ENCODE measurements at regions not wholly inside any gene's neighbourhood (a gene's known extent, or its start where the extent isn't known, plus 50 kb on each side); places are given as distances from the start of the nearest gene placed in this dataset.
"Not testable (repeated sequence)": the region's sequence is repeated elsewhere in the genome, so short reads cannot be mapped to it uniquely, and the experiment has no call there.

GRCh38 chr6:14415452-14415851, 297.9 kb downstream of the CD83 start:
- DNase-seq (ENCODE audit: low spot score): no peak
- H2BK120ac ChIP-seq (ENCODE audit: low read depth, low read length): no peak overlapping the region
- no peak overlapping the region for H2BK5ac ChIP-seq (ENCODE audit: low read length)
- no peaks in the 10 kb centered on the region for H3K9me3 ChIP-seq (replicated peaks in 1 of 2; ENCODE audit: control insufficient read depth in 2 of 2, insufficient read depth in 1 of 2, low read depth in 1 of 2, low read length in 2 of 2)
- H3K14ac ChIP-seq (ENCODE audit: low read length): no peak overlapping the region
- WGBS, 2 donors (ENCODE audit: extremely low coverage in 2 of 2, insufficient read length in 2 of 2, insufficient replicate concordance in 1 of 2): no CpG with 5 or more reads among the region's 3 CpGs
- H3K18ac ChIP-seq (ENCODE audit: low read length): no peak overlapping the region
- H3K36me3 ChIP-seq (replicated peaks in 1 of 2; ENCODE audit: control insufficient read depth in 2 of 2, insufficient read depth in 2 of 2, low read length in 2 of 2): no peaks in the 10 kb centered on the region
- no peak overlapping the region for H2BK12ac ChIP-seq (ENCODE audit: low read length)
- H4K91ac ChIP-seq (ENCODE audit: low read depth, low read length, poor library complexity): no peak overlapping the region
- no peak overlapping the region for H3K4ac ChIP-seq (ENCODE audit: low read length)
- H2AK5ac ChIP-seq (ENCODE audit: low read depth, low read length): no peak overlapping the region
- no peak overlapping the region for H3K4me2 ChIP-seq (ENCODE audit: insufficient read depth, low read length, poor library complexity, severe bottlenecking)
- H2BK15ac ChIP-seq (ENCODE audit: low read length): no peak overlapping the region
- no peak overlapping the region for H3K9ac ChIP-seq (ENCODE audit: low read depth, low read length, poor library complexity)
- H3K27me3 ChIP-seq (ENCODE audit: control insufficient read depth in 3 of 3, insufficient read depth in 3 of 3, low read depth in 1 of 3, low read length in 3 of 3): peaks cover 0 to 4% (median 0%) of the 10 kb centered on the region in 3 experiments
- H3K27ac ChIP-seq (replicated peaks; ENCODE audit: low read length): no peak overlapping the region
- H3K79me1 ChIP-seq (ENCODE audit: low read depth, low read length): no peaks in the 10 kb centered on the region
- H3K4me3 ChIP-seq (ENCODE audit: low read length in 2 of 2): no peak overlapping the region
- no peaks in the 10 kb centered on the region for H3K4me1 ChIP-seq (ENCODE audit: control insufficient read depth in 2 of 2, insufficient read depth in 1 of 2, low read depth in 1 of 2, low read length in 2 of 2)
- H3K23ac ChIP-seq (ENCODE audit: low read depth, low read length, poor library complexity): no peak overlapping the region
- no peak overlapping the region for H4K8ac ChIP-seq (ENCODE audit: low read depth, low read length)
- no peak overlapping the region for H2AFZ ChIP-seq (ENCODE audit: low read length)

- H2BK5ac ChIP-seq (ENCODE audit: low read length): no peak overlapping the region
- no peaks in the 10 kb centered on the region for H3K4me1 ChIP-seq (ENCODE audit: control insufficient read depth in 2 of 2, insufficient read depth in 1 of 2, low read depth in 1 of 2, low read length in 2 of 2)
- no peaks in the 10 kb centered on the region for H3K36me3 ChIP-seq (replicated peaks in 1 of 2; ENCODE audit: control insufficient read depth in 2 of 2, insufficient read depth in 2 of 2, low read length in 2 of 2)
- no peak overlapping the region for H3K18ac ChIP-seq (ENCODE audit: low read length)
- no peak overlapping the region for H4K8ac ChIP-seq (ENCODE audit: low read depth, low read length)
- H2BK12ac ChIP-seq (ENCODE audit: low read length): no peak overlapping the region
- no peak overlapping the region for H3K23ac ChIP-seq (ENCODE audit: low read depth, low read length, poor library complexity)
- no peak overlapping the region for H3K4me2 ChIP-seq (ENCODE audit: insufficient read depth, low read length, poor library complexity, severe bottlenecking)
- H3K9me3 ChIP-seq (replicated peaks in 1 of 2; ENCODE audit: control insufficient read depth in 2 of 2, insufficient read depth in 1 of 2, low read depth in 1 of 2, low read length in 2 of 2): no peaks in the 10 kb centered on the region
- H3K9ac ChIP-seq (ENCODE audit: low read depth, low read length, poor library complexity): no peak overlapping the region
- WGBS, 2 donors (ENCODE audit: extremely low coverage in 2 of 2, insufficient read length in 2 of 2, insufficient replicate concordance in 1 of 2): no CpG with 5 or more reads among the region's 2 CpGs
- H2BK15ac ChIP-seq (ENCODE audit: low read length): no peak overlapping the region
- no peak overlapping the region for H3K27ac ChIP-seq (replicated peaks; ENCODE audit: low read length)
- H2BK120ac ChIP-seq (ENCODE audit: low read depth, low read length): no peak overlapping the region
- H2AK5ac ChIP-seq (ENCODE audit: low read depth, low read length): no peak overlapping the region
- no peaks in the 10 kb centered on the region for H3K79me1 ChIP-seq (ENCODE audit: low read depth, low read length)
- H4K91ac ChIP-seq (ENCODE audit: low read depth, low read length, poor library complexity): no peak overlapping the region
- H3K4me3 ChIP-seq (ENCODE audit: low read length in 2 of 2): no peak overlapping the region
- no peak overlapping the region for H2AFZ ChIP-seq (ENCODE audit: low read length)
- H3K4ac ChIP-seq (ENCODE audit: low read length): no peak overlapping the region
- H3K14ac ChIP-seq (ENCODE audit: low read length): no peak overlapping the region
- DNase-seq (ENCODE audit: low spot score): no peak
- H3K27me3 ChIP-seq (ENCODE audit: control insufficient read depth in 3 of 3, insufficient read depth in 3 of 3, low read depth in 1 of 3, low read length in 3 of 3): no peaks in the 10 kb centered on the region
Measured at GRCh38 chr6:14417377-14417776, 299.8 kb downstream of the CD83 start.

GRCh38 chr6:14419224-14419623, 301.7 kb downstream of the CD83 start:
- not testable (repeated sequence) for H2BK15ac ChIP-seq (ENCODE audit: low read length); H3K4ac ChIP-seq (ENCODE audit: low read length); H2AK5ac ChIP-seq (ENCODE audit: low read depth, low read length); H3K9me3 ChIP-seq (replicated peaks in 1 of 2; ENCODE audit: control insufficient read depth in 2 of 2, insufficient read depth in 1 of 2, low read depth in 1 of 2, low read length in 2 of 2); DNase-seq (ENCODE audit: low spot score); H3K23ac ChIP-seq (ENCODE audit: low read depth, low read length, poor library complexity); H2BK120ac ChIP-seq (ENCODE audit: low read depth, low read length); H3K79me1 ChIP-seq (ENCODE audit: low read depth, low read length); H3K9ac ChIP-seq (ENCODE audit: low read depth, low read length, poor library complexity); H3K18ac ChIP-seq (ENCODE audit: low read length); H3K27me3 ChIP-seq (ENCODE audit: control insufficient read depth in 3 of 3, insufficient read depth in 3 of 3, low read depth in 1 of 3, low read length in 3 of 3); H4K8ac ChIP-seq (ENCODE audit: low read depth, low read length); H3K4me2 ChIP-seq (ENCODE audit: insufficient read depth, low read length, poor library complexity, severe bottlenecking); H3K14ac ChIP-seq (ENCODE audit: low read length); H3K27ac ChIP-seq (replicated peaks; ENCODE audit: low read length); H2BK5ac ChIP-seq (ENCODE audit: low read length); H3K4me3 ChIP-seq (ENCODE audit: low read length in 2 of 2); H3K36me3 ChIP-seq (replicated peaks in 1 of 2; ENCODE audit: control insufficient read depth in 2 of 2, insufficient read depth in 2 of 2, low read length in 2 of 2); H4K91ac ChIP-seq (ENCODE audit: low read depth, low read length, poor library complexity); H2AFZ ChIP-seq (ENCODE audit: low read length); H3K4me1 ChIP-seq (ENCODE audit: control insufficient read depth in 2 of 2, insufficient read depth in 1 of 2, low read depth in 1 of 2, low read length in 2 of 2); H2BK12ac ChIP-seq (ENCODE audit: low read length)
- WGBS, 2 donors (ENCODE audit: extremely low coverage in 2 of 2, insufficient read length in 2 of 2, insufficient replicate concordance in 1 of 2): no CpG with 5 or more reads among the region's 7 CpGs

GRCh38 chr6:14422061-14422460, 304.5 kb downstream of the CD83 start:
- Histone ChIP-seq H3K14ac (ENCODE audit: low read length) (no peak overlapping the region), H3K4ac (ENCODE audit: low read length) (no peak overlapping the region), H2BK15ac (ENCODE audit: low read length) (no peak overlapping the region), H3K4me1 (ENCODE audit: control insufficient read depth in 2 of 2, insufficient read depth in 1 of 2, low read depth in 1 of 2, low read length in 2 of 2) (no peaks in the 10 kb centered on the region), H3K4me2 (ENCODE audit: insufficient read depth, low read length, poor library complexity, severe bottlenecking) (no peak overlapping the region), H3K27ac (replicated peaks; ENCODE audit: low read length) (no peak overlapping the region), H2BK5ac (ENCODE audit: low read length) (no peak overlapping the region), H3K4me3 (ENCODE audit: low read length in 2 of 2) (no peak overlapping the region), H3K36me3 (replicated peaks in 1 of 2; ENCODE audit: control insufficient read depth in 2 of 2, insufficient read depth in 2 of 2, low read length in 2 of 2) (no peaks in the 10 kb centered on the region), H2AFZ (ENCODE audit: low read length) (no peak overlapping the region), H3K9ac (ENCODE audit: low read depth, low read length, poor library complexity) (no peak overlapping the region), H2BK12ac (ENCODE audit: low read length) (no peak overlapping the region), H4K8ac (ENCODE audit: low read depth, low read length) (no peak overlapping the region), H2AK5ac (ENCODE audit: low read depth, low read length) (no peak overlapping the region), H3K79me1 (ENCODE audit: low read depth, low read length) (no peaks in the 10 kb centered on the region), H3K23ac (ENCODE audit: low read depth, low read length, poor library complexity) (no peak overlapping the region), H2BK120ac (ENCODE audit: low read depth, low read length) (no peak overlapping the region), H4K91ac (ENCODE audit: low read depth, low read length, poor library complexity) (no peak overlapping the region), H3K27me3 (ENCODE audit: control insufficient read depth in 3 of 3, insufficient read depth in 3 of 3, low read depth in 1 of 3, low read length in 3 of 3) (no peaks in the 10 kb centered on the region), H3K18ac (ENCODE audit: low read length) (no peak overlapping the region), H3K9me3 (replicated peaks in 1 of 2; ENCODE audit: control insufficient read depth in 2 of 2, insufficient read depth in 1 of 2, low read depth in 1 of 2, low read length in 2 of 2) (no peaks in the 10 kb centered on the region)
- WGBS, 2 donors (ENCODE audit: extremely low coverage in 2 of 2, insufficient read length in 2 of 2, insufficient replicate concordance in 1 of 2): no CpG with 5 or more reads among the region's 6 CpGs
- no peak for DNase-seq (ENCODE audit: low spot score)
